ENCODE measurements at regions not wholly inside any gene's neighbourhood (a gene's known extent, or its start where the extent isn't known, plus 50 kb on each side); places are given as distances from the start of the nearest gene placed in this dataset.

GRCh38 chr4:78673337-78673736, 102.8 kb upstream of the BMP2K start:
- Histone ChIP-seq H3K27me3 (ENCODE audit: insufficient read depth, low read depth, severe bottlenecking) (no peaks in the 10 kb centered on the region), H3K4me3 (ENCODE audit: low read depth, low read length) (no peak overlapping the region), H3K9me3 (ENCODE audit: severe bottlenecking) (no peaks in the 10 kb centered on the region), H3K36me3 (no peaks in the 10 kb centered on the region), H3K27ac (no peak overlapping the region)
- no peak for TF ChIP-seq CTCF (IDR thresholded peaks at IDR 0.05; ENCODE audit: low read depth, low read length)
- DNase-seq: no peak

GRCh38 chr4:78675325-78675724, 100.8 kb upstream of the BMP2K start:
- no peaks in the 10 kb centered on the region for H3K27me3 ChIP-seq (ENCODE audit: insufficient read depth, low read depth, severe bottlenecking)
- no peak for DNase-seq
- no peaks in the 10 kb centered on the region for H3K9me3 ChIP-seq (ENCODE audit: severe bottlenecking)
- H3K27ac ChIP-seq: no peak overlapping the region
- no peaks in the 10 kb centered on the region for H3K36me3 ChIP-seq
- no peak for TF ChIP-seq CTCF (IDR thresholded peaks at IDR 0.05; ENCODE audit: low read depth, low read length)
- H3K4me3 ChIP-seq (ENCODE audit: low read depth, low read length): no peak overlapping the region

GRCh38 chr4:78682070-78682469, 94.1 kb upstream of the BMP2K start:
- Histone ChIP-seq H3K9me3 (ENCODE audit: severe bottlenecking) (no peaks in the 10 kb centered on the region), H3K4me3 (ENCODE audit: low read depth, low read length) (no peak overlapping the region), H3K27ac (no peak overlapping the region), H3K36me3 (no peaks in the 10 kb centered on the region), H3K27me3 (ENCODE audit: insufficient read depth, low read depth, severe bottlenecking) (no peaks in the 10 kb centered on the region)
- DNase-seq: no peak
- TF ChIP-seq CTCF (IDR thresholded peaks at IDR 0.05; ENCODE audit: low read depth, low read length): no peak

GRCh38 chr4:78683352-78683751, 92.8 kb upstream of the BMP2K start:
- no peak for DNase-seq
- TF ChIP-seq CTCF (IDR thresholded peaks at IDR 0.05; ENCODE audit: low read depth, low read length): no peak
- H3K36me3 ChIP-seq: no peaks in the 10 kb centered on the region
- no peak overlapping the region for H3K27ac ChIP-seq
- no peak overlapping the region for H3K4me3 ChIP-seq (ENCODE audit: low read depth, low read length)
- H3K27me3 ChIP-seq (ENCODE audit: insufficient read depth, low read depth, severe bottlenecking): no peaks in the 10 kb centered on the region
- no peaks in the 10 kb centered on the region for H3K9me3 ChIP-seq (ENCODE audit: severe bottlenecking)

GRCh38 chr4:78684325-78685079, 91.6 kb upstream of the BMP2K start:
- Histone ChIP-seq H3K9me3 (ENCODE audit: severe bottlenecking) (no peaks in the 10 kb centered on the region), H3K27ac (no peak overlapping the region), H3K36me3 (no peaks in the 10 kb centered on the region), H3K4me3 (ENCODE audit: low read depth, low read length) (no peak overlapping the region), H3K27me3 (ENCODE audit: insufficient read depth, low read depth, severe bottlenecking) (no peaks in the 10 kb centered on the region)
- TF ChIP-seq CTCF (IDR thresholded peaks at IDR 0.05; ENCODE audit: low read depth, low read length): no peak
- DNase-seq: no peak

- H3K27me3 ChIP-seq (ENCODE audit: insufficient read depth, low read depth, severe bottlenecking): no peaks in the 10 kb centered on the region
- H3K36me3 ChIP-seq: no peaks in the 10 kb centered on the region
- DNase-seq: no peak
- no peak overlapping the region for H3K4me3 ChIP-seq (ENCODE audit: low read depth, low read length)
- TF ChIP-seq CTCF (IDR thresholded peaks at IDR 0.05; ENCODE audit: low read depth, low read length): no peak
- no peaks in the 10 kb centered on the region for H3K9me3 ChIP-seq (ENCODE audit: severe bottlenecking)
- no peak overlapping the region for H3K27ac ChIP-seq
These were observed 88.3 kb upstream of the BMP2K start for GRCh38 chr4:78687818-78688217.
